Mesenchymal stem cell (in vitro differentiated cells and primary cell): ENCODE measurements at regions not wholly inside any gene's neighbourhood (a gene's known extent, or its start where the extent isn't known, plus 50 kb on each side); places are given as distances from the start of the nearest gene placed in this dataset.
A peak's percentile ranks its signal among the peaks of the same experiment; 100 is the strongest.

Experiments
- DNase-seq: peaks from one replicate; pipeline ENCODE4 v3.0.0-alpha.2; 2013
- H2AFZ ChIP-seq: one replicate; pipeline ENCODE4 v1.6.1; 2013; ENCODE audit warnings: low read depth, mild to moderate bottlenecking, control low read depth, inconsistent platforms, low read length, moderate library complexity
- H2AK5ac ChIP-seq: 2 replicates; pipeline ENCODE4 v1.6.1; 2013; ENCODE audit warnings: low read length, moderate library complexity, mild to moderate bottlenecking, inconsistent platforms; ENCODE audit not compliant: severe bottlenecking
- H2BK120ac ChIP-seq: one replicate; pipeline ENCODE4 v1.6.1; 2013; ENCODE audit warnings: low read depth, mild to moderate bottlenecking, inconsistent platforms, low read length, moderate library complexity
- H2BK12ac ChIP-seq, 2 experiments: one replicate each; pipeline ENCODE4 v1.6.1; 2013; ENCODE audit warnings: inconsistent platforms in 2 of 2, low read length in 2 of 2, mild to moderate bottlenecking in 2 of 2, moderate library complexity in 2 of 2, control low read depth in 1 of 2
- H2BK15ac ChIP-seq: one replicate; pipeline ENCODE4 v1.6.1; 2013; ENCODE audit warnings: mild to moderate bottlenecking, low read depth, inconsistent platforms; ENCODE audit not compliant: poor library complexity, severe bottlenecking
- H2BK5ac ChIP-seq: 2 replicates; pipeline ENCODE4 v1.6.1; 2013; ENCODE audit warnings: low read depth, mild to moderate bottlenecking, low read length, control low read depth, inconsistent platforms; ENCODE audit not compliant: poor library complexity, severe bottlenecking
- H3K14ac ChIP-seq, 2 experiments: one replicate each; pipeline ENCODE4 v1.6.1; 2013; ENCODE audit warnings: inconsistent platforms in 2 of 2, low read length in 2 of 2, control low read depth in 1 of 2, mild to moderate bottlenecking in 1 of 2, moderate library complexity in 1 of 2
- H3K18ac ChIP-seq, 2 experiments: one replicate each; pipeline ENCODE4 v1.6.1; 2013; ENCODE audit warnings: inconsistent platforms in 2 of 2, low read length in 2 of 2, control low read depth in 1 of 2, low read depth in 1 of 2, mild to moderate bottlenecking in 1 of 2
- H3K23ac ChIP-seq, 2 experiments: one replicate each; pipeline ENCODE4 v1.6.1; 2013; ENCODE audit warnings: inconsistent platforms in 2 of 2, low read length in 2 of 2, mild to moderate bottlenecking in 2 of 2, moderate library complexity in 2 of 2, control low read depth in 1 of 2
- H3K27ac ChIP-seq: 2 replicates; pipeline ENCODE4 v1.5.1; 2013; ENCODE audit warnings: mild to moderate bottlenecking, moderate library complexity, low read length, control low read depth, inconsistent platforms; ENCODE audit not compliant: poor library complexity, severe bottlenecking
- H3K27me3 ChIP-seq, 2 experiments: 2 replicates each; pipeline versions ENCODE4 v1.6.1 to v1.7.0; 2013; ENCODE audit warnings: low read length in 2 of 2, mild to moderate bottlenecking in 2 of 2, moderate library complexity in 2 of 2, control low read depth in 1 of 2, inconsistent platforms in 1 of 2; ENCODE audit not compliant: control insufficient read depth in 1 of 2, insufficient read depth in 1 of 2
- H3K36me3 ChIP-seq, 2 experiments: 2 replicates each; pipeline versions ENCODE4 v1.6.1 to v1.7.0; 2013; ENCODE audit warnings: low read length in 2 of 2, control low read depth in 1 of 2, inconsistent platforms in 1 of 2, low read depth in 1 of 2, mild to moderate bottlenecking in 1 of 2; ENCODE audit not compliant: insufficient read depth in 2 of 2, control insufficient read depth in 1 of 2
- H3K4ac ChIP-seq, 2 experiments: one replicate each; pipeline ENCODE4 v1.6.1; 2013; ENCODE audit warnings: inconsistent platforms in 2 of 2, low read length in 2 of 2, mild to moderate bottlenecking in 2 of 2, moderate library complexity in 2 of 2, control low read depth in 1 of 2, low read depth in 1 of 2
- H3K4me1 ChIP-seq: 2 replicates; pipeline ENCODE4 v1.6.1; 2013; ENCODE audit warnings: low read depth, low read length, control low read depth; ENCODE audit not compliant: control insufficient read depth, insufficient read depth
- H3K4me2 ChIP-seq: 2 replicates; pipeline ENCODE4 v1.6.1; 2013; ENCODE audit warnings: low read length, mild to moderate bottlenecking, inconsistent platforms; ENCODE audit not compliant: poor library complexity, severe bottlenecking
- H3K4me3 ChIP-seq, 2 experiments: 2 replicates each; pipeline versions ENCODE4 v1.5.1 to v1.7.0; 2013; ENCODE audit warnings: low read length in 2 of 2, mild to moderate bottlenecking in 2 of 2, control low read depth in 1 of 2, low read depth in 1 of 2; ENCODE audit not compliant: insufficient read depth in 1 of 2
- H3K79me1 ChIP-seq: replicated peaks from 2 replicates; pipeline ENCODE4 v1.6.1; 2013; ENCODE audit warnings: mild to moderate bottlenecking, control low read depth, low read length, inconsistent platforms; ENCODE audit not compliant: poor library complexity, severe bottlenecking
- H3K9ac ChIP-seq: 2 replicates; pipeline ENCODE4 v1.7.0; 2013; ENCODE audit warnings: mild to moderate bottlenecking, low read length, moderate library complexity
- H3K9me3 ChIP-seq: 2 replicates; pipeline ENCODE4 v1.7.0; 2013; ENCODE audit warnings: mild to moderate bottlenecking, low read length; ENCODE audit not compliant: control insufficient read depth
- H4K8ac ChIP-seq: one replicate; pipeline ENCODE4 v1.6.1; 2013; ENCODE audit warnings: inconsistent platforms, mild to moderate bottlenecking, low read length, moderate library complexity
- H4K91ac ChIP-seq: one replicate; pipeline ENCODE4 v1.6.1; 2013; ENCODE audit warnings: mild to moderate bottlenecking, low read length, inconsistent platforms
- WGBS: methylation state at CpG from one replicate; pipeline ENCODE4 v1.1.7; 2013; ENCODE audit warnings: mixed read lengths; 5-methylcytosine and 5-hydroxymethylcytosine counted together

- Histone ChIP-seq H2AK5ac (no peak overlapping the region), H3K4me2 (no peak overlapping the region), H3K4me3 (no peak overlapping the region), H2BK15ac (no peak overlapping the region), H4K91ac (no peak overlapping the region), H3K9ac (peak overlapping the region; percentile 27), H2BK12ac (no peak overlapping the region), H3K14ac (no peak overlapping the region), H3K27me3 (no peaks in the 10 kb centered on the region), H3K79me1 (no peaks in the 10 kb centered on the region), H3K9me3 (peaks cover 4% of the 10 kb centered on the region), H2AFZ (no peak overlapping the region), H2BK120ac (no peak overlapping the region), H3K27ac (no peak overlapping the region), H3K4me1 (no peaks in the 10 kb centered on the region), H2BK5ac (no peak overlapping the region), H3K4ac (no peak overlapping the region), H4K8ac (no peak overlapping the region), H3K23ac (no peak overlapping the region), H3K36me3 (no peaks in the 10 kb centered on the region), H3K18ac (no peak overlapping the region)
- WGBS, result 84% methylated on average over 1 of the region's 2 CpGs
- no peak for DNase-seq
These were observed 415.7 kb upstream of the THBS1 start for GRCh38 chr15:39165020-39165706.

GRCh38 chr15:39167164-39168058 lies 413.5 kb upstream of the THBS1 start:
- Histone ChIP-seq H2AFZ (no peak overlapping the region), H2BK12ac (no peak overlapping the region), H3K4me3 (no peak overlapping the region), H3K14ac (no peak overlapping the region), H3K27me3 (no peaks in the 10 kb centered on the region), H2AK5ac (no peak overlapping the region), H3K4ac (no peak overlapping the region), H2BK15ac (no peak overlapping the region), H4K91ac (no peak overlapping the region), H3K9me3 (no peaks in the 10 kb centered on the region), H3K9ac (peak overlapping the region; percentile 42), H2BK120ac (no peak overlapping the region), H4K8ac (no peak overlapping the region), H3K18ac (no peak overlapping the region), H3K23ac (no peak overlapping the region), H3K36me3 (no peaks in the 10 kb centered on the region), H3K4me1 (peaks cover 4% of the 10 kb centered on the region), H2BK5ac (no peak overlapping the region), H3K4me2 (no peak overlapping the region), H3K79me1 (no peaks in the 10 kb centered on the region), H3K27ac (no peak overlapping the region)
- WGBS, result 95% methylated on average over 3 of the region's 4 CpGs
- DNase-seq, result no peak

DNA sequence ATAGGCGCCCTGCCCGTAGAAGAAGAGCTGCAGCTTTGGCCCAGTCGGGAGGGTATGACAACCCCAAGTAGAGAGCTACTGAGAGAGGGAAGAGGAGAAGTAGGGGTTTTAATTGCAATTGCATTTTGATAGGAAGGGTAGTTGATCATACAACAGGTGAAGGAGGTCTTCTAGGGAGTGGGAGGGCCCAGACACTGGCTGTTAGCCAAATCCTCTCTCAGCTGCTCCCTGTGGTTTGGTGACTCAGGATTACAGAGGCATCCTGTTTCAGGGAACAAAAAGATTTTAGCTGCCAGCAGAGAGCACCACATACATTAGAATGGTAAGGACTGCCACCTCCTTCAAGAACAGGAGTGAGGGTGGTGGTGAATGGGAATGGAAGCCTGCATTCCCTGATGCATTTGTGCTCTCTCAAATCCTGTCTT lies 408.9 kb upstream of the THBS1 start:
- Histone ChIP-seq H3K4me3 (no peak overlapping the region), H2BK120ac (peak overlapping the region; percentile 62), H3K9ac (peak overlapping the region; percentile 65), H2AFZ (no peak overlapping the region), H2BK12ac (peak overlapping the region; percentile 23 to 84), H3K79me1 (no peaks in the 10 kb centered on the region), H4K91ac (peak overlapping the region; percentile 81), H3K36me3 (no peaks in the 10 kb centered on the region), H3K27me3 (no peaks in the 10 kb centered on the region), H3K4me1 (peaks cover 10% of the 10 kb centered on the region), H3K18ac (peak overlapping the region in 1 of 2 experiments; percentile 81), H3K4me2 (no peak overlapping the region), H2AK5ac (peak overlapping the region; percentile 95), H2BK15ac (no peak overlapping the region), H3K4ac (peak overlapping the region in 1 of 2 experiments; percentile 91), H3K9me3 (no peaks in the 10 kb centered on the region), H3K23ac (no peak overlapping the region), H3K27ac (peak overlapping the region; percentile 90), H4K8ac (no peak overlapping the region), H3K14ac (no peak overlapping the region), H2BK5ac (peak overlapping the region; percentile 87)
- 88% methylated on average over 3 of the region's 3 CpGs for WGBS
- DNase-seq, result peak; percentile 97
